Activated naive CD4-positive, alpha-beta T cell treated with anti-CD3 and anti-CD28 coated beads for 36 hours (primary cell): ENCODE measurements at regions not wholly inside any gene's neighbourhood (a gene's known extent, or its start where the extent isn't known, plus 50 kb on each side); places are given as distances from the start of the nearest gene placed in this dataset.
"Not testable (repeated sequence)": the region's sequence is repeated elsewhere in the genome, so short reads cannot be mapped to it uniquely, and the experiment has no call there.

Experiments
- CTCF ChIA-PET: fragments of 350-600 bp; sonication (Branson Sonifier 250); formaldehyde crosslinking; loops from one replicate; lab custom pipeline; 2021; ENCODE audit warnings: antibody characterized with exemption; lab: Charles Lee
- DNase-seq: peaks from one replicate; pipeline ENCODE4 v3.0.0-alpha.2; 2020
- H3K27ac Mint-ChIP-seq: one replicate; pipeline ENCODE4 v1.8.0; 2021; ENCODE audit warnings: mild to moderate bottlenecking, mixed read lengths
- H3K27me3 Mint-ChIP-seq: one replicate; pipeline ENCODE4 v1.8.0; 2021; ENCODE audit warnings: low read depth, mixed read lengths
- H3K36me3 Mint-ChIP-seq: one replicate; pipeline ENCODE4 v1.8.0; 2021; ENCODE audit warnings: low read depth, mixed read lengths
- H3K4me1 Mint-ChIP-seq: one replicate; pipeline ENCODE4 v1.8.0; 2021; ENCODE audit warnings: low read depth, mixed read lengths
- H3K4me3 Mint-ChIP-seq: one replicate; pipeline ENCODE4 v1.8.0; 2021; ENCODE audit warnings: mild to moderate bottlenecking, moderate library complexity, mixed read lengths
- H3K9me3 Mint-ChIP-seq: one replicate; pipeline ENCODE4 v1.8.0; 2021; ENCODE audit warnings: mixed read lengths
- intact Hi-C: fragments of 100-400 bp; cut with micrococcal nuclease; formaldehyde crosslinking; loops from one replicate; pipeline ENCODE4 v1.15.1; 2023

GRCh38 chr2:147433822-147434221 is 411.0 kb upstream of the ACVR2A start:
- H3K27ac Mint-ChIP-seq = no peak overlapping the region
- no peaks in the 10 kb centered on the region for H3K4me1 Mint-ChIP-seq
- H3K36me3 Mint-ChIP-seq = no peaks in the 10 kb centered on the region
- intact Hi-C loops = no loop called here
- CTCF ChIA-PET = interaction anchor here (0.6 kb wide), 1 partner anchor 42 kb away, joined by 3 read pairs; no protein-coding TSS in a partner anchor
- DNase-seq = no peak
- no peak overlapping the region for H3K4me3 Mint-ChIP-seq
- no peaks in the 10 kb centered on the region for H3K9me3 Mint-ChIP-seq
- H3K27me3 Mint-ChIP-seq = no peaks in the 10 kb centered on the region

GRCh38 chr2:147430408-147430807 is 414.4 kb upstream of the ACVR2A start:
- H3K36me3 Mint-ChIP-seq = no peaks in the 10 kb centered on the region
- no peaks in the 10 kb centered on the region for H3K9me3 Mint-ChIP-seq
- no peaks in the 10 kb centered on the region for H3K27me3 Mint-ChIP-seq
- H3K27ac Mint-ChIP-seq = no peak overlapping the region
- no peaks in the 10 kb centered on the region for H3K4me1 Mint-ChIP-seq
- intact Hi-C loops = no loop called here
- H3K4me3 Mint-ChIP-seq = no peak overlapping the region
- CTCF ChIA-PET = no interaction called here
- no peak for DNase-seq

GRCh38 chr2:147428120-147428747 is 416.6 kb upstream of the ACVR2A start:
- no peak for DNase-seq
- H3K4me1 Mint-ChIP-seq = no peaks in the 10 kb centered on the region
- no peaks in the 10 kb centered on the region for H3K36me3 Mint-ChIP-seq
- CTCF ChIA-PET = no interaction called here
- no peaks in the 10 kb centered on the region for H3K27me3 Mint-ChIP-seq
- no peak overlapping the region for H3K4me3 Mint-ChIP-seq
- intact Hi-C loops = no loop called here
- H3K27ac Mint-ChIP-seq = no peak overlapping the region
- no peaks in the 10 kb centered on the region for H3K9me3 Mint-ChIP-seq

- H3K4me3 Mint-ChIP-seq = no peak overlapping the region
- no peak overlapping the region for H3K27ac Mint-ChIP-seq
- no peaks in the 10 kb centered on the region for H3K27me3 Mint-ChIP-seq
- H3K36me3 Mint-ChIP-seq = no peaks in the 10 kb centered on the region
- H3K9me3 Mint-ChIP-seq = no peaks in the 10 kb centered on the region
- no peak for DNase-seq
- H3K4me1 Mint-ChIP-seq = peaks cover 5% of the 10 kb centered on the region
- intact Hi-C loops = no loop called here
- CTCF ChIA-PET = interaction anchor here (0.6 to 1.1 kb wide), 3 partner anchors 97 to 683 kb away, joined by 3 to 4 read pairs (median 3); no protein-coding TSS in a partner anchor
Measured at GRCh38 chr2:147425437-147426029, 419.3 kb upstream of the ACVR2A start.

- CTCF ChIA-PET = interaction anchor here (0.6 to 1.1 kb wide), 2 partner anchors 18 to 380 kb away, joined by 3 to 4 read pairs; no protein-coding TSS in a partner anchor
- Mint-ChIP-seq H3K4me3 (no peak overlapping the region), H3K4me1 (peaks cover 13% of the 10 kb centered on the region), H3K9me3 (no peaks in the 10 kb centered on the region), H3K36me3 (no peaks in the 10 kb centered on the region), H3K27me3 (no peaks in the 10 kb centered on the region), H3K27ac (no peak overlapping the region)
- intact Hi-C loops = no loop called here
- DNase-seq = no peak
Measured at GRCh38 chr2:147424766-147425165, 420.1 kb upstream of the ACVR2A start.

GRCh38 chr2:147420947-147421675 is 423.7 kb upstream of the ACVR2A start:
- H3K27me3 Mint-ChIP-seq = no peaks in the 10 kb centered on the region
- CTCF ChIA-PET = interaction anchor here (0.6 kb wide), 1 partner anchor 349 kb away, joined by 3 read pairs; no protein-coding TSS in a partner anchor
- DNase-seq = no peak
- H3K4me1 Mint-ChIP-seq = peaks cover 17% of the 10 kb centered on the region
- H3K27ac Mint-ChIP-seq = no peak overlapping the region
- intact Hi-C loops = no loop called here
- no peaks in the 10 kb centered on the region for H3K9me3 Mint-ChIP-seq
- H3K4me3 Mint-ChIP-seq = no peak overlapping the region
- no peaks in the 10 kb centered on the region for H3K36me3 Mint-ChIP-seq

GRCh38 chr2:147420517-147420916 is 424.3 kb upstream of the ACVR2A start:
- no peak for DNase-seq
- intact Hi-C loops = no loop called here
- H3K4me3 Mint-ChIP-seq = no peak overlapping the region
- H3K36me3 Mint-ChIP-seq = no peaks in the 10 kb centered on the region
- no peak overlapping the region for H3K27ac Mint-ChIP-seq
- CTCF ChIA-PET = no interaction called here
- no peaks in the 10 kb centered on the region for H3K9me3 Mint-ChIP-seq
- H3K27me3 Mint-ChIP-seq = no peaks in the 10 kb centered on the region
- H3K4me1 Mint-ChIP-seq = peaks cover 18% of the 10 kb centered on the region

GRCh38 chr2:147416099-147416498 is 428.7 kb upstream of the ACVR2A start:
- H3K4me1 Mint-ChIP-seq = peaks cover 19% of the 10 kb centered on the region
- no peaks in the 10 kb centered on the region for H3K27me3 Mint-ChIP-seq
- CTCF ChIA-PET = no interaction called here
- intact Hi-C loops = loop anchor here (2.0 kb wide), 2 partner anchors 117 to 207 kb away; no protein-coding TSS in a partner anchor
- no peak overlapping the region for H3K27ac Mint-ChIP-seq
- no peak overlapping the region for H3K4me3 Mint-ChIP-seq
- peaks cover 3% of the 10 kb centered on the region for H3K36me3 Mint-ChIP-seq
- H3K9me3 Mint-ChIP-seq = peaks cover 5% of the 10 kb centered on the region
- DNase-seq = no peak

GRCh38 chr2:147414656-147415055 is 430.2 kb upstream of the ACVR2A start:
- H3K27me3 Mint-ChIP-seq, H3K36me3 Mint-ChIP-seq, H3K4me1 Mint-ChIP-seq, H3K27ac Mint-ChIP-seq, intact Hi-C loops, H3K4me3 Mint-ChIP-seq, CTCF ChIA-PET, DNase-seq: not testable (repeated sequence)
- peaks cover 11% of the 10 kb centered on the region for H3K9me3 Mint-ChIP-seq

GRCh38 chr2:147408357-147408756 is 436.5 kb upstream of the ACVR2A start:
- intact Hi-C loops = no loop called here
- no peaks in the 10 kb centered on the region for H3K4me1 Mint-ChIP-seq
- no peak overlapping the region for H3K4me3 Mint-ChIP-seq
- CTCF ChIA-PET = no interaction called here
- no peaks in the 10 kb centered on the region for H3K36me3 Mint-ChIP-seq
- no peak overlapping the region for H3K27ac Mint-ChIP-seq
- H3K9me3 Mint-ChIP-seq = peaks cover 11% of the 10 kb centered on the region
- no peak for DNase-seq
- no peaks in the 10 kb centered on the region for H3K27me3 Mint-ChIP-seq

- H3K27me3 Mint-ChIP-seq = no peaks in the 10 kb centered on the region
- no peak for DNase-seq
- CTCF ChIA-PET = no interaction called here
- no peaks in the 10 kb centered on the region for H3K4me1 Mint-ChIP-seq
- no peaks in the 10 kb centered on the region for H3K36me3 Mint-ChIP-seq
- intact Hi-C loops = no loop called here
- peaks cover 3% of the 10 kb centered on the region for H3K9me3 Mint-ChIP-seq
- no peak overlapping the region for H3K4me3 Mint-ChIP-seq
- H3K27ac Mint-ChIP-seq = no peak overlapping the region
Measured at GRCh38 chr2:147405651-147406050, 439.2 kb upstream of the ACVR2A start.

GRCh38 chr2:147398996-147399395 is 445.8 kb upstream of the ACVR2A start:
- no peak for DNase-seq
- intact Hi-C loops = no loop called here
- Mint-ChIP-seq H3K27ac (no peak overlapping the region), H3K4me3 (no peak overlapping the region), H3K9me3 (no peaks in the 10 kb centered on the region), H3K36me3 (no peaks in the 10 kb centered on the region), H3K27me3 (no peaks in the 10 kb centered on the region), H3K4me1 (no peaks in the 10 kb centered on the region)
- CTCF ChIA-PET = no interaction called here
